HFFc6 (cell line): ENCODE measurements at regions not wholly inside any gene's neighbourhood (a gene's known extent, or its start where the extent isn't known, plus 50 kb on each side); places are given as distances from the start of the nearest gene placed in this dataset.

Source experiments
- DNase-seq: peaks from one replicate; pipeline ENCODE4 v3.0.0-alpha.2; 2018
- H3K27ac Mint-ChIP-seq: 2 replicates; pipeline ENCODE4 v1.8.0; 2020; ENCODE audit warnings: mild to moderate bottlenecking, mixed read lengths
- H3K27me3 Mint-ChIP-seq: 2 replicates; pipeline ENCODE4 v1.8.0; 2021; ENCODE audit warnings: mild to moderate bottlenecking, moderate library complexity, mixed read lengths; ENCODE audit not compliant: insufficient read depth
- H3K36me3 Mint-ChIP-seq: 2 replicates; pipeline ENCODE4 v1.8.0; 2021; ENCODE audit warnings: low read depth, mixed read lengths
- H3K4me1 Mint-ChIP-seq: 2 replicates; pipeline ENCODE4 v1.8.0; 2020; ENCODE audit warnings: low read depth, mixed read lengths
- H3K4me3 Mint-ChIP-seq: 2 replicates; pipeline ENCODE4 v1.8.0; 2020; ENCODE audit warnings: mild to moderate bottlenecking, moderate library complexity, mixed read lengths
- H3K9me3 Mint-ChIP-seq: 2 replicates; pipeline ENCODE4 v1.8.0; 2020; ENCODE audit warnings: mild to moderate bottlenecking, mixed read lengths
- TF ChIP-seq, protein P1 (sequence below): fragments of 200-600 bp; sonication (generic); IDR thresholded peaks from 2 replicates; pipeline ENCODE4 v1.5.0; 2021; ENCODE audit warnings: antibody characterized with exemption, mild to moderate bottlenecking

GRCh38 chr13:107252021-107252420, 684.1 kb upstream of the ARGLU1 start:
- DNase-seq = no peak
- no peak overlapping the region for H3K27ac Mint-ChIP-seq
- H3K27me3 Mint-ChIP-seq = peaks cover 1% of the 10 kb centered on the region; the same call in 1 of the 2 replicates
- no peaks in the 10 kb centered on the region for H3K4me1 Mint-ChIP-seq
- H3K36me3 Mint-ChIP-seq = no peaks in the 10 kb centered on the region
- TF ChIP-seq, protein P1, sequence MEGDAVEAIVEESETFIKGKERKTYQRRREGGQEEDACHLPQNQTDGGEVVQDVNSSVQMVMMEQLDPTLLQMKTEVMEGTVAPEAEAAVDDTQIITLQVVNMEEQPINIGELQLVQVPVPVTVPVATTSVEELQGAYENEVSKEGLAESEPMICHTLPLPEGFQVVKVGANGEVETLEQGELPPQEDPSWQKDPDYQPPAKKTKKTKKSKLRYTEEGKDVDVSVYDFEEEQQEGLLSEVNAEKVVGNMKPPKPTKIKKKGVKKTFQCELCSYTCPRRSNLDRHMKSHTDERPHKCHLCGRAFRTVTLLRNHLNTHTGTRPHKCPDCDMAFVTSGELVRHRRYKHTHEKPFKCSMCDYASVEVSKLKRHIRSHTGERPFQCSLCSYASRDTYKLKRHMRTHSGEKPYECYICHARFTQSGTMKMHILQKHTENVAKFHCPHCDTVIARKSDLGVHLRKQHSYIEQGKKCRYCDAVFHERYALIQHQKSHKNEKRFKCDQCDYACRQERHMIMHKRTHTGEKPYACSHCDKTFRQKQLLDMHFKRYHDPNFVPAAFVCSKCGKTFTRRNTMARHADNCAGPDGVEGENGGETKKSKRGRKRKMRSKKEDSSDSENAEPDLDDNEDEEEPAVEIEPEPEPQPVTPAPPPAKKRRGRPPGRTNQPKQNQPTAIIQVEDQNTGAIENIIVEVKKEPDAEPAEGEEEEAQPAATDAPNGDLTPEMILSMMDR = no peak
- peaks cover 29% of the 10 kb centered on the region for H3K9me3 Mint-ChIP-seq
- no peak overlapping the region for H3K4me3 Mint-ChIP-seq

- no peak overlapping the region for H3K4me3 Mint-ChIP-seq
- peaks cover 1% of the 10 kb centered on the region; the same call in 1 of the 2 replicates for H3K27me3 Mint-ChIP-seq
- no peaks in the 10 kb centered on the region for H3K36me3 Mint-ChIP-seq
- H3K27ac Mint-ChIP-seq = no peak overlapping the region
- TF ChIP-seq, protein P1 = no peak
- DNase-seq = no peak
- no peaks in the 10 kb centered on the region for H3K4me1 Mint-ChIP-seq
- H3K9me3 Mint-ChIP-seq = peaks cover 31% of the 10 kb centered on the region
These were observed 683.4 kb upstream of the ARGLU1 start for GRCh38 chr13:107251341-107251740.

GRCh38 chr13:107250628-107251027, 682.7 kb upstream of the ARGLU1 start:
- H3K4me1 Mint-ChIP-seq = no peaks in the 10 kb centered on the region
- no peak overlapping the region for H3K4me3 Mint-ChIP-seq
- DNase-seq = no peak
- TF ChIP-seq, protein P1 = no peak
- H3K9me3 Mint-ChIP-seq = peaks cover 31% of the 10 kb centered on the region
- peaks cover 1% of the 10 kb centered on the region; the same call in 1 of the 2 replicates for H3K27me3 Mint-ChIP-seq
- H3K27ac Mint-ChIP-seq = no peak overlapping the region
- H3K36me3 Mint-ChIP-seq = no peaks in the 10 kb centered on the region

GRCh38 chr13:107244241-107244640, 676.3 kb upstream of the ARGLU1 start:
- H3K4me3 Mint-ChIP-seq = no peak overlapping the region
- no peaks in the 10 kb centered on the region for H3K27me3 Mint-ChIP-seq
- H3K9me3 Mint-ChIP-seq = peaks cover 26% of the 10 kb centered on the region
- no peak for DNase-seq
- H3K36me3 Mint-ChIP-seq = no peaks in the 10 kb centered on the region
- no peak overlapping the region for H3K27ac Mint-ChIP-seq
- TF ChIP-seq, protein P1 = no peak
- no peaks in the 10 kb centered on the region for H3K4me1 Mint-ChIP-seq

GRCh38 chr13:107242138-107242537, 674.2 kb upstream of the ARGLU1 start:
- Mint-ChIP-seq H3K4me1 (no peaks in the 10 kb centered on the region), H3K27me3 (no peaks in the 10 kb centered on the region), H3K9me3 (peaks cover 25% of the 10 kb centered on the region), H3K36me3 (no peaks in the 10 kb centered on the region), H3K27ac (no peak overlapping the region), H3K4me3 (no peak overlapping the region)
- TF ChIP-seq, protein P1 = no peak
- DNase-seq = no peak

DNA sequence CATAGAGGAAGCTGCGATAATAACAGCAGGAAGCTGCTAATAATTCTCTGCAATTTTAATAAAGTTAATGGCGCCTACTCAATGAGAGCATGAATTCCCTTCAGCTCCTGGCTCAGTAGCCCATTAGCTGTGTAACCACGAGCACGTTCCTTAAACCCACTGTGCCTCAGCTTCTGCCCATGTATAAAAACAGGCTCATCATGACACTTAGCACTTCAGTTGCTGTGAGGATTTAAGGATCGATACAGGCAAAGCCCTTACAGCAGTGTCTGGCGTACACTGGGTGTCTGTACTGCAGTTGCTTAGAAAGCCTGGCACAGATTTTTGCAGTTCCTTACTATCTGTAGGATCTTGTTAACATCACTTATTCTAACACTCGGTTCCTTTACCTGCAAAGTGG, 673.4 kb upstream of the ARGLU1 start:
- DNase-seq = no peak
- Mint-ChIP-seq H3K27ac (no peak overlapping the region), H3K36me3 (no peaks in the 10 kb centered on the region), H3K4me1 (no peaks in the 10 kb centered on the region), H3K4me3 (no peak overlapping the region), H3K27me3 (no peaks in the 10 kb centered on the region), H3K9me3 (peaks cover 21% of the 10 kb centered on the region)
- TF ChIP-seq, protein P1 = no peak
